Vagina (tissue), 2 donors: ENCODE measurements at regions not wholly inside any gene's neighbourhood (a gene's known extent, or its start where the extent isn't known, plus 50 kb on each side); places are given as distances from the start of the nearest gene placed in this dataset.

ENCODE experiments used
- DNase-seq, 2 donors: peaks; one replicate each; pipeline ENCODE4 v3.0.0-alpha.2; 2017; ENCODE audit errors: extremely low spot score in 2 of 2
- H3K27ac ChIP-seq: fragments of 200-600 bp; sonication (generic); one replicate; pipeline ENCODE4 v1.5.1; 2019
- H3K27me3 ChIP-seq: fragments of 200-600 bp; sonication (generic); one replicate; pipeline ENCODE4 v1.5.1; 2019
- H3K36me3 ChIP-seq, 2 donors: fragments of 200-600 bp; sonication (generic); one replicate each; pipeline ENCODE4 v1.5.1; 2017 to 2019
- H3K4me1 ChIP-seq: fragments of 200-600 bp; sonication (generic); one replicate; pipeline ENCODE4 v1.5.1; 2019
- H3K4me3 ChIP-seq, 2 donors: fragments of 200-600 bp; sonication (generic); 1 replicate in 1 of 2; 2 replicates in 1 of 2; pipeline ENCODE4 v1.5.1; 2016 to 2019
- H3K9me3 ChIP-seq: fragments of 200-600 bp; sonication (generic); one replicate; pipeline ENCODE4 v1.5.1; 2019
- CTCF ChIP-seq, 3 experiments: fragments of 450-650 bp in 2 of 3; fragments of 200-600 bp in 1 of 3; sonication (generic) in 1 of 3; IDR thresholded peaks; one replicate each; pipeline ENCODE4 v1.5.1; 2017 to 2019; ENCODE audit warnings: antibody characterized with exemption in 3 of 3, mild to moderate bottlenecking in 2 of 3, moderate library complexity in 2 of 3
- POLR2A ChIP-seq, 2 donors: fragments of 450-650 bp; IDR thresholded peaks; one replicate each; pipeline ENCODE4 v1.6.1; 2017; ENCODE audit warnings: antibody characterized with exemption in 2 of 2, mild to moderate bottlenecking in 2 of 2, moderate library complexity in 2 of 2
- POLR2AphosphoS5 ChIP-seq, 2 donors: sonication (generic); formaldehyde crosslinking; IDR thresholded peaks; one replicate each; pipeline ENCODE4 v1.9.0; 2017; ENCODE audit warnings: antibody characterized with exemption in 2 of 2, mild to moderate bottlenecking in 2 of 2, low read depth in 1 of 2; ENCODE audit not compliant: insufficient read depth in 1 of 2
- intact Hi-C: fragments of 100-400 bp; cut with DNase I; formaldehyde crosslinking; loops from one replicate; pipeline ENCODE4 v1.15.1; 2023

- H3K27ac ChIP-seq, result no peak overlapping the region
- intact Hi-C loops, result no loop called here
Measured at GRCh38 chr4:110897784-110898183, 274.9 kb upstream of the PITX2 start.

GRCh38 chr4:110898290-110898689, 275.4 kb upstream of the PITX2 start:
- intact Hi-C loops, result no loop called here
- DNase-seq, result no peak

More at GRCh38 chr4:110897784-110898183, 274.9 kb upstream of the PITX2 start:
- H3K27me3 ChIP-seq, result no peaks in the 10 kb centered on the region
- H3K36me3 ChIP-seq, result no peaks in the 10 kb centered on the region
- DNase-seq, result no peak
- H3K4me3 ChIP-seq, result no peak overlapping the region
- H3K4me1 ChIP-seq, result no peaks in the 10 kb centered on the region
- H3K9me3 ChIP-seq, result no peaks in the 10 kb centered on the region
- no peak for TF ChIP-seq POLR2A (IDR thresholded peaks at IDR 0.05)
- no peak for TF ChIP-seq CTCF (IDR thresholded peaks at IDR 0.05)
- no peak for TF ChIP-seq POLR2AphosphoS5 (IDR thresholded peaks at IDR 0.05; ENCODE audit: insufficient read depth in 1 of 2, low read depth in 1 of 2)

GRCh38 chr4:110900213-110900769, 277.4 kb upstream of the PITX2 start:
- DNase-seq, result no peak
- Histone ChIP-seq H3K27me3 (no peaks in the 10 kb centered on the region), H3K9me3 (no peaks in the 10 kb centered on the region), H3K4me3 (no peak overlapping the region), H3K27ac (no peak overlapping the region), H3K36me3 (no peaks in the 10 kb centered on the region), H3K4me1 (no peaks in the 10 kb centered on the region)
- intact Hi-C loops, result no loop called here
- TF ChIP-seq POLR2A (IDR thresholded peaks at IDR 0.05), result no peak
- TF ChIP-seq CTCF (IDR thresholded peaks at IDR 0.05), result no peak
- TF ChIP-seq POLR2AphosphoS5 (IDR thresholded peaks at IDR 0.05; ENCODE audit: insufficient read depth in 1 of 2, low read depth in 1 of 2), result no peak

More at GRCh38 chr4:110898290-110898689, 275.4 kb upstream of the PITX2 start:
- TF ChIP-seq CTCF (IDR thresholded peaks at IDR 0.05), result no peak
- TF ChIP-seq POLR2AphosphoS5 (IDR thresholded peaks at IDR 0.05; ENCODE audit: insufficient read depth in 1 of 2, low read depth in 1 of 2), result no peak
- TF ChIP-seq POLR2A (IDR thresholded peaks at IDR 0.05), result no peak
- no peak overlapping the region for H3K27ac ChIP-seq
- no peaks in the 10 kb centered on the region for H3K4me1 ChIP-seq
- no peaks in the 10 kb centered on the region for H3K36me3 ChIP-seq
- H3K27me3 ChIP-seq, result no peaks in the 10 kb centered on the region
- no peaks in the 10 kb centered on the region for H3K9me3 ChIP-seq
- no peak overlapping the region for H3K4me3 ChIP-seq

GRCh38 chr4:110902500-110902899, 279.6 kb upstream of the PITX2 start:
- intact Hi-C loops, result no loop called here
- Histone ChIP-seq H3K27me3 (no peaks in the 10 kb centered on the region), H3K36me3 (no peaks in the 10 kb centered on the region), H3K4me1 (no peaks in the 10 kb centered on the region), H3K9me3 (no peaks in the 10 kb centered on the region), H3K27ac (no peak overlapping the region), H3K4me3 (no peak overlapping the region)
- no peak for DNase-seq
- TF ChIP-seq POLR2AphosphoS5 (IDR thresholded peaks at IDR 0.05; ENCODE audit: insufficient read depth in 1 of 2, low read depth in 1 of 2) (no peak), POLR2A (IDR thresholded peaks at IDR 0.05) (no peak), CTCF (IDR thresholded peaks at IDR 0.05) (no peak)

- Histone ChIP-seq H3K4me3 (no peak overlapping the region), H3K4me1 (no peaks in the 10 kb centered on the region), H3K27me3 (no peaks in the 10 kb centered on the region), H3K36me3 (no peaks in the 10 kb centered on the region), H3K9me3 (no peaks in the 10 kb centered on the region), H3K27ac (no peak overlapping the region)
- TF ChIP-seq POLR2AphosphoS5 (IDR thresholded peaks at IDR 0.05; ENCODE audit: insufficient read depth in 1 of 2, low read depth in 1 of 2) (no peak), POLR2A (IDR thresholded peaks at IDR 0.05) (no peak), CTCF (IDR thresholded peaks at IDR 0.05) (no peak)
- intact Hi-C loops, result no loop called here
- DNase-seq, result no peak
Measured at GRCh38 chr4:110904435-110905065, 281.7 kb upstream of the PITX2 start.
